CD4-positive, alpha-beta memory T cell (primary cell): ENCODE measurements at regions not wholly inside any gene's neighbourhood (a gene's known extent, or its start where the extent isn't known, plus 50 kb on each side); places are given as distances from the start of the nearest gene placed in this dataset.
"Not testable (repeated sequence)": the region's sequence is repeated elsewhere in the genome, so short reads cannot be mapped to it uniquely, and the experiment has no call there.

Source experiments
- CTCF ChIA-PET: fragments of 350-600 bp; sonication (Branson Sonifier 250); formaldehyde crosslinking; loops from one replicate; lab custom pipeline; 2021; ENCODE audit warnings: inconsistent platforms; ENCODE audit not compliant: partially characterized antibody; lab: Charles Lee
- POLR2A ChIA-PET: fragments of 350-600 bp; sonication (Branson Sonifier 250); formaldehyde crosslinking; loops from one replicate; lab custom pipeline; 2021; ENCODE audit not compliant: partially characterized antibody; lab: Charles Lee
- DNase-seq, 5 donors: peaks; one replicate each; pipeline versions ENCODE4 v3.0.0 to v3.0.0-alpha.2; 2020 to 2022; ENCODE audit warnings: mixed read lengths in 1 of 5
- H3K27ac ChIP-seq: one replicate; pipeline ENCODE4 v1.7.0; 2013; ENCODE audit warnings: low read depth, low read length
- H3K27me3 ChIP-seq: 2 replicates; pipeline ENCODE4 v1.7.0; 2013; ENCODE audit warnings: mild to moderate bottlenecking, low read length, moderate library complexity; ENCODE audit not compliant: insufficient read depth
- H3K36me3 ChIP-seq: 2 replicates; pipeline ENCODE4 v1.7.0; 2013; ENCODE audit warnings: mild to moderate bottlenecking, low read length, moderate library complexity; ENCODE audit not compliant: insufficient read depth
- H3K4me1 ChIP-seq: 2 replicates; pipeline ENCODE4 v1.7.0; 2013; ENCODE audit warnings: mild to moderate bottlenecking, low read length, moderate library complexity; ENCODE audit not compliant: insufficient read depth
- H3K4me3 ChIP-seq, 2 donors: one replicate each; pipeline ENCODE4 v1.7.0; 2013; ENCODE audit warnings: low read length in 2 of 2, mild to moderate bottlenecking in 1 of 2
- H3K9me3 ChIP-seq, 2 donors: one replicate each; pipeline ENCODE4 v1.7.0; 2013; ENCODE audit warnings: low read length in 2 of 2, control low read depth in 1 of 2; ENCODE audit not compliant: control insufficient read depth in 1 of 2
- H3K27ac Mint-ChIP-seq, 7 donors: one replicate each; pipeline ENCODE4 v1.8.0; 2020 to 2021; ENCODE audit warnings: mixed read lengths in 7 of 7, mild to moderate bottlenecking in 6 of 7, inconsistent platforms in 3 of 7, moderate library complexity in 3 of 7
- H3K27me3 Mint-ChIP-seq, 2 donors: one replicate each; pipeline ENCODE4 v1.8.0; 2020 to 2021; ENCODE audit warnings: mixed read lengths in 2 of 2
- H3K36me3 Mint-ChIP-seq, 2 donors: one replicate each; pipeline ENCODE4 v1.8.0; 2020 to 2021; ENCODE audit warnings: mixed read lengths in 2 of 2, inconsistent platforms in 1 of 2, mild to moderate bottlenecking in 1 of 2
- H3K4me1 Mint-ChIP-seq, 4 donors: one replicate each; pipeline ENCODE4 v1.8.0; 2020 to 2021; ENCODE audit warnings: mixed read lengths in 4 of 4, mild to moderate bottlenecking in 1 of 4
- H3K4me3 Mint-ChIP-seq, 8 donors: one replicate each; pipeline ENCODE4 v1.8.0; 2020 to 2021; ENCODE audit warnings: mixed read lengths in 8 of 8, mild to moderate bottlenecking in 7 of 8, moderate library complexity in 6 of 8, inconsistent platforms in 3 of 8
- H3K9me3 Mint-ChIP-seq, 8 donors: one replicate each; pipeline ENCODE4 v1.8.0; 2020 to 2021; ENCODE audit warnings: mixed read lengths in 8 of 8, mild to moderate bottlenecking in 5 of 8, inconsistent platforms in 3 of 8, moderate library complexity in 1 of 8
- intact Hi-C: fragments of 100-400 bp; cut with micrococcal nuclease; formaldehyde crosslinking; loops from one replicate; pipeline ENCODE4 v1.15.1; 2023

- no peaks in the 10 kb centered on the region for H3K4me1 Mint-ChIP-seq
- H3K36me3 Mint-ChIP-seq, result no peaks in the 10 kb centered on the region
- Histone ChIP-seq H3K27me3 (no peaks in the 10 kb centered on the region), H3K4me1 (no peaks in the 10 kb centered on the region), H3K36me3 (no peaks in the 10 kb centered on the region), H3K4me3 (no peak overlapping the region), H3K27ac (no peak overlapping the region), H3K9me3 (no peaks in the 10 kb centered on the region)
- ChIA-PET CTCF (no interaction called here), POLR2A (no interaction called here)
- H3K4me3 Mint-ChIP-seq, result no peak overlapping the region
- no peak overlapping the region for H3K27ac Mint-ChIP-seq
- no peak for DNase-seq
- peaks cover 0 to 14% (median 8%) of the 10 kb centered on the region in 8 donors for H3K9me3 Mint-ChIP-seq
- intact Hi-C loops, result no loop called here
- H3K27me3 Mint-ChIP-seq, result no peaks in the 10 kb centered on the region
Observed at GRCh38 chr1:105083611-105084010, 1333.9 kb downstream of the AMY1C start.

DNA sequence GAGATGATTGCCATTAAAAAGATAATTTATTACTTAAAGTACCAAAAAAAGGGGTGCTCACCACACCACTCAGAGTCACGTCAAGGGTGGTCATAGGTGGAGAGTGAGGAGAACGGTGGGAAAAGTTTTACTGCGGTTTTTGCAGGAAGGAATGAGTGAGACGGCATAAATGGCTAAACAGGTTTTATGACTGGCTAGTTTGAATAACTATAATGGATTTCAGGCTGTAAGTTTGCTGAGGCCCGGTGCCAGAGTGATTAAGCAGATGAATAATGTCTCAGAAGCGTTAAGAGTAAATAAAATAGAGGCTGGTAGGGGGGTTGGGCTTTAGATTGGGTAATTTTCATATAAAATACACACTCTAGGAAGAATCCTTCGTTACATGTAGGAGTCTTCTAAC is 1337.8 kb downstream of the AMY1C start:
- Histone ChIP-seq H3K27me3 (no peaks in the 10 kb centered on the region), H3K9me3 (no peaks in the 10 kb centered on the region), H3K36me3 (no peaks in the 10 kb centered on the region), H3K4me3 (no peak overlapping the region), H3K4me1 (no peaks in the 10 kb centered on the region), H3K27ac (no peak overlapping the region)
- Mint-ChIP-seq H3K4me1 (no peaks in the 10 kb centered on the region), H3K27ac (no peak overlapping the region), H3K36me3 (no peaks in the 10 kb centered on the region), H3K27me3 (no peaks in the 10 kb centered on the region), H3K9me3 (peaks cover 0 to 19% (median 12%) of the 10 kb centered on the region in 8 donors), H3K4me3 (no peak overlapping the region)
- ChIA-PET CTCF (no interaction called here), POLR2A (no interaction called here)
- DNase-seq, result no peak
- intact Hi-C loops, result no loop called here

DNA sequence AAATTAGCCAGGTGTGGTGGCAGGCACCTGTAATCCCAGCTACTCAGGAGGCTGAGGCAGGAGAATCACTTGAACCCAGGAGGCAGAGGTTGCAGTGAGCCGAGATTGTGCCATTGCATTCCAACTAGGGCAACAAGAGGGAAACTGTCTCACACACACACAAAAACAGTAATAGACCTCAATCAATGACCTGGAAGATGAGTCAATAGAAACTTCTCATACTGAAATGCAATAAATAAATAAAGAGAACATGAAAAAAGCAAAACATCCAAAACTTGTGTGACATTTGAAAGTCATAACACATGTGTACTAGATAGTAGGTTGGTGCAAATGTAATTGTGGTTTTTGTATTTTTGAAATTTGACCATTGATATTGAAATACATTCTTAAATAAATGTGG is 1338.5 kb downstream of the AMY1C start:
- Histone ChIP-seq H3K9me3 (no peaks in the 10 kb centered on the region), H3K27me3 (no peaks in the 10 kb centered on the region), H3K27ac (no peak overlapping the region), H3K4me1 (no peaks in the 10 kb centered on the region), H3K4me3 (no peak overlapping the region), H3K36me3 (no peaks in the 10 kb centered on the region)
- intact Hi-C loops, result no loop called here
- ChIA-PET CTCF (no interaction called here), POLR2A (no interaction called here)
- Mint-ChIP-seq H3K27me3 (no peaks in the 10 kb centered on the region), H3K4me3 (no peak overlapping the region), H3K9me3 (peaks cover 0 to 19% (median 11%) of the 10 kb centered on the region in 8 donors), H3K27ac (no peak overlapping the region), H3K4me1 (no peaks in the 10 kb centered on the region), H3K36me3 (no peaks in the 10 kb centered on the region)
- no peak for DNase-seq

DNA sequence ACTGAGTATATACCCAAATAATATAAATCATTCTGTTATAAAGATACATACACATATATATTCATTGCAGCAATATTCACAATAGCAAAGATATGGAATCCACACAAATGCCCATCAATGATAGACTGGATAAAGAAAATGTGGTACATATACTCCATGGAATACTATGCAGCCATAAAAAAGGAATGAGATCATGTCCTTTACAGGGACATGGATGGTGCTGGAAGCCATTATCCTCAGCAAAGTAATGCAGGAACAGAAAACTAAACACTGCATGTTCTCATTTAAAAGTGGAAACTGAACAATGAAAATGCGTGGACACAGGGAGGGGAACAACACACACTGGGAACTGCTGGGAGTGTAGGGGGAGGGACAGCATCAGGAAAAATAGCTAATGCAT is 1344.2 kb downstream of the AMY1C start:
- H3K4me1 ChIP-seq, H3K27ac Mint-ChIP-seq, H3K27ac ChIP-seq, CTCF ChIA-PET, H3K4me3 Mint-ChIP-seq, POLR2A ChIA-PET, intact Hi-C loops, H3K4me3 ChIP-seq, DNase-seq, H3K27me3 ChIP-seq, H3K36me3 ChIP-seq, H3K36me3 Mint-ChIP-seq, H3K4me1 Mint-ChIP-seq, H3K27me3 Mint-ChIP-seq, H3K9me3 ChIP-seq: not testable (repeated sequence)
- H3K9me3 Mint-ChIP-seq, result peaks cover 0 to 21% (median 7%) of the 10 kb centered on the region in 8 donors

DNA sequence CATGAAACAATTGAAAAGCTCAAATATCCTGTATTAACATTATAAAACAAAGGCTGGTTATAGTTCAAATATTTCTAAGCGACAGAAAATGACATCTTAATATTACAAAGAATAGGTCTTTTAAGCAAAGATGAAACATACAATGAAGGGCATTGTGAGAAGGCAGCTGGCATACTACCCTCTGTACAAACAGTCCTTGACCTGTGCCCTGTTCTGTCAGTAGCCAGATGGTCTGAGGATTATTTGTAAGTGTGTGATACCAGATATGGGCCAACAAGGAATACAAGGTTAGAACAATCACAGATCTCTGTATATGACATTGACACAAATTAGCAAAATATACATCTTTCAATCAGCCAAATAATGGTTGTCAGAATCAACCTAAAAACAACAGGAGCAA is 1350.4 kb downstream of the AMY1C start:
- POLR2A ChIA-PET, result no interaction called here
- Histone ChIP-seq H3K36me3 (no peaks in the 10 kb centered on the region), H3K9me3 (no peaks in the 10 kb centered on the region), H3K27me3 (no peaks in the 10 kb centered on the region), H3K4me3 (no peak overlapping the region), H3K27ac (no peak overlapping the region), H3K4me1 (no peaks in the 10 kb centered on the region)
- intact Hi-C loops, result no loop called here
- Mint-ChIP-seq H3K36me3 (no peaks in the 10 kb centered on the region), H3K9me3 (peaks cover 0 to 10% (median 2%) of the 10 kb centered on the region in 8 donors), H3K4me1 (no peaks in the 10 kb centered on the region), H3K27ac (no peak overlapping the region), H3K27me3 (no peaks in the 10 kb centered on the region), H3K4me3 (no peak overlapping the region)
- no peak for DNase-seq
- CTCF ChIA-PET, result no interaction called here

DNA sequence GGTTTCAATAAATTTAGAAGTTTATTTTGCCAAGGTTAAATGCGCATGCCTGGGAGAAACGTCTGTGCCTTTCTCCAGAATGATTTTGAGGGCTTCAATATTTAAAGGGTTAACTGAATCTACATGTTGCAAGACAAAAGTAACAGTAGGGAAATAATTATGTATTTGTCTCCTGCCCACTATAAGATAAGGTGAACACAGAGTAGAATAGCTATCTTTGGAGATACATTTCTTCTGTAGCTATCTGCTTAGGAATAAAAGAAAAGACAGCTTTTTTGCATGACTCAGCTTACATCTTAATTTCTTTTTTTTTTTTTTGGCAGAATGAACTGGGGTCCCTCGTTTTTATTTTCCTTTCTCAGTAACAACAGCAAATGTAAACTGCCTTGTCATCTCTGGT is 1351.6 kb downstream of the AMY1C start:
- H3K27ac ChIP-seq, result no peak overlapping the region
- no peaks in the 10 kb centered on the region for H3K4me1 ChIP-seq
- no peaks in the 10 kb centered on the region for H3K36me3 ChIP-seq
- peaks cover 0 to 18% (median 8%) of the 10 kb centered on the region in 8 donors for H3K9me3 Mint-ChIP-seq
- H3K4me3 Mint-ChIP-seq, result no peak overlapping the region
- H3K27me3 ChIP-seq, result no peaks in the 10 kb centered on the region
- H3K4me3 ChIP-seq, result no peak overlapping the region
- ChIA-PET CTCF (no interaction called here), POLR2A (no interaction called here)
- H3K36me3 Mint-ChIP-seq, result no peaks in the 10 kb centered on the region
- no peaks in the 10 kb centered on the region for H3K4me1 Mint-ChIP-seq
- no peaks in the 10 kb centered on the region for H3K9me3 ChIP-seq
- DNase-seq, result no peak
- no peak overlapping the region for H3K27ac Mint-ChIP-seq
- intact Hi-C loops, result no loop called here
- no peaks in the 10 kb centered on the region for H3K27me3 Mint-ChIP-seq

- intact Hi-C loops, result no loop called here
- H3K36me3 Mint-ChIP-seq, result no peaks in the 10 kb centered on the region
- H3K4me1 ChIP-seq, result no peaks in the 10 kb centered on the region
- ChIA-PET POLR2A (no interaction called here), CTCF (no interaction called here)
- no peak overlapping the region for H3K4me3 Mint-ChIP-seq
- H3K9me3 ChIP-seq, result no peaks in the 10 kb centered on the region
- H3K4me1 Mint-ChIP-seq, result no peaks in the 10 kb centered on the region
- no peak overlapping the region for H3K27ac ChIP-seq
- no peaks in the 10 kb centered on the region for H3K27me3 ChIP-seq
- DNase-seq, result no peak
- H3K4me3 ChIP-seq, result no peak overlapping the region
- no peaks in the 10 kb centered on the region for H3K36me3 ChIP-seq
- peaks cover 0 to 15% (median 10%) of the 10 kb centered on the region in 8 donors for H3K9me3 Mint-ChIP-seq
- H3K27me3 Mint-ChIP-seq, result no peaks in the 10 kb centered on the region
- no peak overlapping the region for H3K27ac Mint-ChIP-seq
Observed at GRCh38 chr1:105102371-105102770, 1352.7 kb downstream of the AMY1C start.

DNA sequence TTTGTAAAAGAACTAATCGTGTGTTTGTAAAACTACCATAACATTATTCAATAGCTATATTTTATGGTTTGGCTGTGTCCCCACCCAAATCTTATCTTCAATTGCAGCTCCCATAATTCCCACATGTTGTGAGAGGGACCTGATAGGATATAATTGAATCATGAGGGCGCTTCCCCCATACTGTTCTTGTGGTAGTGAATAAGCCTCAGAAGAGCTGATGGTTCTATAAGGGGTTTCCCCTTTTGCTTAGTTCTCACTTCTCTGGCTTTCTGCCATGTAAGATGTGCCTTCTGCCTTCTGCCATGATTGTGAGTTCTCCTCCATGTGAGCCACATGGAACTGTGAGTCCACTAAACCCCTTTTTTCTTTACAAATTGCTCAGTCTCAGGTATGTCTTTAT is 1372.3 kb downstream of the AMY1C start:
- intact Hi-C loops, result no loop called here
- ChIA-PET CTCF (no interaction called here), POLR2A (no interaction called here)
- H3K4me3 Mint-ChIP-seq, result no peak overlapping the region
- H3K27me3 Mint-ChIP-seq, result no peaks in the 10 kb centered on the region
- no peak overlapping the region for H3K27ac Mint-ChIP-seq
- DNase-seq, result no peak
- no peak overlapping the region for H3K27ac ChIP-seq
- no peaks in the 10 kb centered on the region for H3K9me3 ChIP-seq
- H3K4me1 ChIP-seq, result no peaks in the 10 kb centered on the region
- H3K4me3 ChIP-seq, result no peak overlapping the region
- H3K27me3 ChIP-seq, result no peaks in the 10 kb centered on the region
- no peaks in the 10 kb centered on the region for H3K36me3 ChIP-seq
- no peaks in the 10 kb centered on the region for H3K36me3 Mint-ChIP-seq
- H3K4me1 Mint-ChIP-seq, result no peaks in the 10 kb centered on the region
- H3K9me3 Mint-ChIP-seq, result peaks cover 0 to 27% (median 12%) of the 10 kb centered on the region in 8 donors
